HepG2 (cell line): ENCODE measurements at regions not wholly inside any gene's neighbourhood (a gene's known extent, or its start where the extent isn't known, plus 50 kb on each side); places are given as distances from the start of the nearest gene placed in this dataset.

Source experiments
- ARNTL ChIP-seq: sonication (generic); formaldehyde crosslinking; IDR thresholded peaks from 2 replicates; pipeline ENCODE4 v1.4.0; 2020; ENCODE audit warnings: mild to moderate bottlenecking, missing genetic modification reagents
- GATAD1 ChIP-seq: IDR thresholded peaks from 2 replicates; pipeline ENCODE4 v1.6.1; 2016; ENCODE audit warnings: missing genetic modification reagents, missing compliant biosample characterization
- HMG20B ChIP-seq: conservative IDR thresholded peaks from 2 replicates; pipeline ENCODE4 v1.6.1; 2016; ENCODE audit warnings: missing genetic modification reagents, missing compliant biosample characterization
- MED13 ChIP-seq: sonication (generic); formaldehyde crosslinking; IDR thresholded peaks from 2 replicates; pipeline ENCODE4 v1.5.0; 2020; ENCODE audit warnings: missing genetic modification reagents
- MIER3 ChIP-seq: IDR thresholded peaks from 2 replicates; pipeline ENCODE4 v1.6.1; 2016; ENCODE audit warnings: missing compliant biosample characterization, borderline replicate concordance
- MLLT10 ChIP-seq: sonication (generic); formaldehyde crosslinking; IDR thresholded peaks from 2 replicates; pipeline ENCODE4 v1.4.0; 2020; ENCODE audit warnings: missing genetic modification reagents
- NAIF1 ChIP-seq: sonication (generic); formaldehyde crosslinking; IDR thresholded peaks from 2 replicates; pipeline ENCODE4 v1.5.0; 2020; ENCODE audit warnings: mild to moderate bottlenecking, missing genetic modification reagents, borderline replicate concordance
- NCOR1 ChIP-seq: fragments of 200-600 bp; sonication (generic); IDR thresholded peaks from 2 replicates; pipeline ENCODE4 v1.7.0; 2017; ENCODE audit warnings: antibody characterized with exemption, low read length, borderline replicate concordance
- NR2C2 ChIP-seq: sonication (generic); formaldehyde crosslinking; IDR thresholded peaks from 2 replicates; pipeline ENCODE4 v1.4.0; 2020; ENCODE audit warnings: missing genetic modification reagents, mild to moderate bottlenecking, moderate library complexity, borderline replicate concordance
- PRMT3 ChIP-seq: sonication (generic); formaldehyde crosslinking; IDR thresholded peaks from 2 replicates; pipeline ENCODE4 v1.8.1; 2022; ENCODE audit warnings: low read depth, mild to moderate bottlenecking, moderate library complexity, missing genetic modification reagents, borderline replicate concordance
- SMAD3 ChIP-seq: sonication (generic); formaldehyde crosslinking; IDR thresholded peaks from 2 replicates; pipeline ENCODE4 v1.4.0; 2020; ENCODE audit warnings: missing genetic modification reagents
- TAF15 ChIP-seq: fragments of 200-400 bp; formaldehyde crosslinking; IDR thresholded peaks from one replicate; pipeline ENCODE4 v1.6.1; 2018; ENCODE audit warnings: mild to moderate bottlenecking, low read depth, low read length; ENCODE audit not compliant: poor library complexity, severe bottlenecking
- TBX2 ChIP-seq: sonication (generic); formaldehyde crosslinking; IDR thresholded peaks from 2 replicates; pipeline ENCODE4 v1.5.0; 2020; ENCODE audit warnings: missing genetic modification reagents, mild to moderate bottlenecking, borderline replicate concordance
- TF ChIP-seq, protein P1 (sequence below): sonication (generic); formaldehyde crosslinking; IDR thresholded peaks from 2 replicates; pipeline ENCODE4 v1.5.1; 2020; ENCODE audit warnings: missing genetic modification reagents, mild to moderate bottlenecking, borderline replicate concordance
- TF ChIP-seq, protein P2 (sequence below): sonication (generic); formaldehyde crosslinking; IDR thresholded peaks from 2 replicates; pipeline ENCODE4 v1.8.1; 2022; ENCODE audit warnings: low read depth, mild to moderate bottlenecking, missing genetic modification reagents
- TF ChIP-seq, protein P3 (sequence below): sonication (generic); formaldehyde crosslinking; IDR thresholded peaks from 2 replicates; pipeline ENCODE4 v1.4.0; 2020; ENCODE audit warnings: low read depth, missing genetic modification reagents
- TF ChIP-seq, protein P4 (sequence below): IDR thresholded peaks from 2 replicates; pipeline ENCODE4 v1.6.1; 2018; ENCODE audit warnings: missing genetic modification reagents
- TF ChIP-seq, protein P5 (sequence below): IDR thresholded peaks from 2 replicates; pipeline ENCODE4 v1.6.1; 2018; ENCODE audit warnings: missing genetic modification reagents, mild to moderate bottlenecking, missing compliant biosample characterization
- TF ChIP-seq, protein P6 (sequence below): sonication (generic); formaldehyde crosslinking; IDR thresholded peaks from 2 replicates; pipeline ENCODE4 v1.4.0; 2020; ENCODE audit warnings: missing genetic modification reagents

DNA sequence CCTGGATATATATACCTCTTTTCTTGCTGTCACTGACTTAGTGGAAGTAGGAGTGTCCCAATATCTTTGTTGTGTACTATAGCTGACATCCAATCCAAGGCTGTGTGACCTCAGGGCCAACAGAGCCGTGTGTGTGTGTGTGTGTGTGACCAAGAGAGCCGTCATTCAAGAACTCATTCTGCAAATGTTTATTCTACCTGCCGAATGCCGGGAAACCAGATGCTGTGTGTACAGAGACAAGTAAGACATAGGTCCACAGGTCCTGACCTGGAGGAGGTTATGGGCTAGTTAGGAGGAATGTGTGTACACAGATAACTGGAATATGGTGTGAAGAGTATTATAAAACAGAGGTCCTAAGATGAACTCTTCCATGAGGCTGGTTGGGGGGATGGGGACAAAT lies 190.0 kb downstream of the DHX35 start (continued):
- no peak for TF ChIP-seq TAF15
- TF ChIP-seq, protein P1, sequence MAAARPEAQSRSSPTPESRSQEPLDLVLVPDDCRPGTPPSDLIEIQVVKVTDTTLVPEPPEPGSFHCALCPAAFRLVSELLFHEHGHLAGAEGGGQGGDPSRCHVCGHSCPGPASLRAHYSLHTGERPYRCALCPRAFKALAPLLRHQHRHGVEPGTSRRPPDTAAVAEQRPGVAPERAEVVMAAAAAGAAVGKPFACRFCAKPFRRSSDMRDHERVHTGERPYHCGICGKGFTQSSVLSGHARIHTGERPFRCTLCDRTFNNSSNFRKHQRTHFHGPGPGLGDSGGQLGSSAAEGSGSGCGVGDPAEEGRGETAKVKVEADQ (CRISPR knock-in tag), result no peak
- TF ChIP-seq, protein P2, sequence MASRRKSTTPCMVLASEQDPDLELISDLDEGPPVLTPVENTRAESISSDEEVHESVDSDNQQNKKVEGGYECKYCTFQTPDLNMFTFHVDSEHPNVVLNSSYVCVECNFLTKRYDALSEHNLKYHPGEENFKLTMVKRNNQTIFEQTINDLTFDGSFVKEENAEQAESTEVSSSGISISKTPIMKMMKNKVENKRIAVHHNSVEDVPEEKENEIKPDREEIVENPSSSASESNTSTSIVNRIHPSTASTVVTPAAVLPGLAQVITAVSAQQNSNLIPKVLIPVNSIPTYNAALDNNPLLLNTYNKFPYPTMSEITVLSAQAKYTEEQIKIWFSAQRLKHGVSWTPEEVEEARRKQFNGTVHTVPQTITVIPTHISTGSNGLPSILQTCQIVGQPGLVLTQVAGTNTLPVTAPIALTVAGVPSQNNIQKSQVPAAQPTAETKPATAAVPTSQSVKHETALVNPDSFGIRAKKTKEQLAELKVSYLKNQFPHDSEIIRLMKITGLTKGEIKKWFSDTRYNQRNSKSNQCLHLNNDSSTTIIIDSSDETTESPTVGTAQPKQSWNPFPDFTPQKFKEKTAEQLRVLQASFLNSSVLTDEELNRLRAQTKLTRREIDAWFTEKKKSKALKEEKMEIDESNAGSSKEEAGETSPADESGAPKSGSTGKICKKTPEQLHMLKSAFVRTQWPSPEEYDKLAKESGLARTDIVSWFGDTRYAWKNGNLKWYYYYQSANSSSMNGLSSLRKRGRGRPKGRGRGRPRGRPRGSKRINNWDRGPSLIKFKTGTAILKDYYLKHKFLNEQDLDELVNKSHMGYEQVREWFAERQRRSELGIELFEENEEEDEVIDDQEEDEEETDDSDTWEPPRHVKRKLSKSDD, result no peak
- TF ChIP-seq NR2C2 (CRISPR knock-in tag), result 0 out of 2 replicates have a peak, but pooled peaks have one; percentile 24
- no peak for TF ChIP-seq MED13 (CRISPR knock-in tag)
- TF ChIP-seq SMAD3 (CRISPR knock-in tag), result peak; percentile 78
- TF ChIP-seq NAIF1 (CRISPR knock-in tag), result no peak
- TF ChIP-seq MIER3, result peak; percentile 94; the same call in 1 of the 2 replicates
- peak; percentile 47 for TF ChIP-seq GATAD1
- TF ChIP-seq, protein P3, sequence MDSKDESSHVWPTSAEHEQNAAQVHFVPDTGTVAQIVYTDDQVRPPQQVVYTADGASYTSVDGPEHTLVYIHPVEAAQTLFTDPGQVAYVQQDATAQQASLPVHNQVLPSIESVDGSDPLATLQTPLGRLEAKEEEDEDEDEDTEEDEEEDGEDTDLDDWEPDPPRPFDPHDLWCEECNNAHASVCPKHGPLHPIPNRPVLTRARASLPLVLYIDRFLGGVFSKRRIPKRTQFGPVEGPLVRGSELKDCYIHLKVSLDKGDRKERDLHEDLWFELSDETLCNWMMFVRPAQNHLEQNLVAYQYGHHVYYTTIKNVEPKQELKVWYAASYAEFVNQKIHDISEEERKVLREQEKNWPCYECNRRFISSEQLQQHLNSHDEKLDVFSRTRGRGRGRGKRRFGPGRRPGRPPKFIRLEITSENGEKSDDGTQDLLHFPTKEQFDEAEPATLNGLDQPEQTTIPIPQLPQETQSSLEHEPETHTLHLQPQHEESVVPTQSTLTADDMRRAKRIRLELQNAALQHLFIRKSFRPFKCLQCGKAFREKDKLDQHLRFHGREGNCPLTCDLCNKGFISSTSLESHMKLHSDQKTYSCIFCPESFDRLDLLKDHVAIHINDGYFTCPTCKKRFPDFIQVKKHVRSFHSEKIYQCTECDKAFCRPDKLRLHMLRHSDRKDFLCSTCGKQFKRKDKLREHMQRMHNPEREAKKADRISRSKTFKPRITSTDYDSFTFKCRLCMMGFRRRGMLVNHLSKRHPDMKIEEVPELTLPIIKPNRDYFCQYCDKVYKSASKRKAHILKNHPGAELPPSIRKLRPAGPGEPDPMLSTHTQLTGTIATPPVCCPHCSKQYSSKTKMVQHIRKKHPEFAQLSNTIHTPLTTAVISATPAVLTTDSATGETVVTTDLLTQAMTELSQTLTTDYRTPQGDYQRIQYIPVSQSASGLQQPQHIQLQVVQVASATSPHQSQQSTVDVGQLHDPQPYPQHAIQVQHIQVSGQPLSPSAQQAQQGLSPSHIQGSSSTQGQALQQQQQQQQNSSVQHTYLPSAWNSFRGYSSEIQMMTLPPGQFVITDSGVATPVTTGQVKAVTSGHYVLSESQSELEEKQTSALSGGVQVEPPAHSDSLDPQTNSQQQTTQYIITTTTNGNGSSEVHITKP (CRISPR knock-in tag), result peak; percentile 52; the same call in 1 of the 2 replicates
- TF ChIP-seq, protein P4, sequence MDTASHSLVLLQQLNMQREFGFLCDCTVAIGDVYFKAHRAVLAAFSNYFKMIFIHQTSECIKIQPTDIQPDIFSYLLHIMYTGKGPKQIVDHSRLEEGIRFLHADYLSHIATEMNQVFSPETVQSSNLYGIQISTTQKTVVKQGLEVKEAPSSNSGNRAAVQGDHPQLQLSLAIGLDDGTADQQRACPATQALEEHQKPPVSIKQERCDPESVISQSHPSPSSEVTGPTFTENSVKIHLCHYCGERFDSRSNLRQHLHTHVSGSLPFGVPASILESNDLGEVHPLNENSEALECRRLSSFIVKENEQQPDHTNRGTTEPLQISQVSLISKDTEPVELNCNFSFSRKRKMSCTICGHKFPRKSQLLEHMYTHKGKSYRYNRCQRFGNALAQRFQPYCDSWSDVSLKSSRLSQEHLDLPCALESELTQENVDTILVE, result peak; percentile 72
- TF ChIP-seq TBX2 (CRISPR knock-in tag), result peak; percentile 90
- no peak for TF ChIP-seq MLLT10 (CRISPR knock-in tag)
- peak; percentile 20; the same call in 1 of the 2 replicates for TF ChIP-seq ARNTL (CRISPR knock-in tag)
- no peak for TF ChIP-seq PRMT3 (CRISPR knock-in tag)
- TF ChIP-seq HMG20B, result peak; percentile 89
- TF ChIP-seq, protein P5, sequence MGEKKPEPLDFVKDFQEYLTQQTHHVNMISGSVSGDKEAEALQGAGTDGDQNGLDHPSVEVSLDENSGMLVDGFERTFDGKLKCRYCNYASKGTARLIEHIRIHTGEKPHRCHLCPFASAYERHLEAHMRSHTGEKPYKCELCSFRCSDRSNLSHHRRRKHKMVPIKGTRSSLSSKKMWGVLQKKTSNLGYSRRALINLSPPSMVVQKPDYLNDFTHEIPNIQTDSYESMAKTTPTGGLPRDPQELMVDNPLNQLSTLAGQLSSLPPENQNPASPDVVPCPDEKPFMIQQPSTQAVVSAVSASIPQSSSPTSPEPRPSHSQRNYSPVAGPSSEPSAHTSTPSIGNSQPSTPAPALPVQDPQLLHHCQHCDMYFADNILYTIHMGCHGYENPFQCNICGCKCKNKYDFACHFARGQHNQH, result peak; percentile 87; the same call in 1 of the 2 replicates
- TF ChIP-seq, protein P6, sequence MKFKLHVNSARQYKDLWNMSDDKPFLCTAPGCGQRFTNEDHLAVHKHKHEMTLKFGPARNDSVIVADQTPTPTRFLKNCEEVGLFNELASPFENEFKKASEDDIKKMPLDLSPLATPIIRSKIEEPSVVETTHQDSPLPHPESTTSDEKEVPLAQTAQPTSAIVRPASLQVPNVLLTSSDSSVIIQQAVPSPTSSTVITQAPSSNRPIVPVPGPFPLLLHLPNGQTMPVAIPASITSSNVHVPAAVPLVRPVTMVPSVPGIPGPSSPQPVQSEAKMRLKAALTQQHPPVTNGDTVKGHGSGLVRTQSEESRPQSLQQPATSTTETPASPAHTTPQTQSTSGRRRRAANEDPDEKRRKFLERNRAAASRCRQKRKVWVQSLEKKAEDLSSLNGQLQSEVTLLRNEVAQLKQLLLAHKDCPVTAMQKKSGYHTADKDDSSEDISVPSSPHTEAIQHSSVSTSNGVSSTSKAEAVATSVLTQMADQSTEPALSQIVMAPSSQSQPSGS (CRISPR knock-in tag), result 0 out of 2 replicates have a peak, but pooled peaks have one; percentile 42
- 0 out of 2 replicates have a peak, but pooled peaks have one; percentile 20 for TF ChIP-seq NCOR1
